ENCODE measurements at regions not wholly inside any gene's neighbourhood (a gene's known extent, or its start where the extent isn't known, plus 50 kb on each side); places are given as distances from the start of the nearest gene placed in this dataset.

GRCh38 chr16:60463986-60464385, 1572.3 kb downstream of the CDH8 start:
- TF ChIP-seq CTCF (IDR thresholded peaks at IDR 0.05) = no peak
- TF ChIP-seq EP300 (IDR thresholded peaks at IDR 0.05) = no peak
- TF ChIP-seq POLR2AphosphoS5 (IDR thresholded peaks at IDR 0.05) = no peak
